GM23248 (cell line): ENCODE measurements at regions not wholly inside any gene's neighbourhood (a gene's known extent, or its start where the extent isn't known, plus 50 kb on each side); places are given as distances from the start of the nearest gene placed in this dataset.

Experiments used
- EZH2 ChIP-seq: fragments of 200-600 bp; sonication (generic); IDR thresholded peaks from 2 replicates; pipeline ENCODE4 v1.6.1; 2018; ENCODE audit warnings: antibody characterized with exemption, mild to moderate bottlenecking; ENCODE audit not compliant: insufficient read depth, poor library complexity, severe bottlenecking
- EZH2phosphoT487 ChIP-seq: fragments of 200-600 bp; sonication (generic); IDR thresholded peaks from 2 replicates; pipeline ENCODE4 v1.6.1; 2018; ENCODE audit warnings: antibody characterized with exemption, moderate library complexity, mild to moderate bottlenecking, low read depth; ENCODE audit not compliant: insufficient read depth

DNA sequence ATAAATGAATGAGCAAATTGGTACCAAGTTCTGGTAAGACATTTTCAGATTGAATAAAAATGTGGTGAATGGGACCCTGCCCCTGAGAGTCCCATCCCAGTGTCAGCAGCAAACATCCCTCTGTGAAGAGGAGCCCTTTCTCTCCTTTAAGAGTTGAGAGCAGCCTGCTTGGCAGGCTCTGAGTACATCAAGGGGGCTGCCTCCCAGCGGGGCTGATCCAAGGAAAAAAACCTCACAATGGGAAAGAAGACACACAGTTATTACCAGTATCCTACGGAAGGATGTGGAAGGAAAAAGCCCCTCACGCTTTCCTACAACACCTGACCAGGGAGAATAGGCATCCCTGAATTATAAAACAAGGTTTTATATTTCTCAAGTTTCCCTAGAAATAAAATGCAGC is 293.8 kb upstream of the B3GAT1 start:
- TF ChIP-seq EZH2phosphoT487 = no peak
- no peak for TF ChIP-seq EZH2
